ENCODE measurements at regions not wholly inside any gene's neighbourhood (a gene's known extent, or its start where the extent isn't known, plus 50 kb on each side); places are given as distances from the start of the nearest gene placed in this dataset.

DNA sequence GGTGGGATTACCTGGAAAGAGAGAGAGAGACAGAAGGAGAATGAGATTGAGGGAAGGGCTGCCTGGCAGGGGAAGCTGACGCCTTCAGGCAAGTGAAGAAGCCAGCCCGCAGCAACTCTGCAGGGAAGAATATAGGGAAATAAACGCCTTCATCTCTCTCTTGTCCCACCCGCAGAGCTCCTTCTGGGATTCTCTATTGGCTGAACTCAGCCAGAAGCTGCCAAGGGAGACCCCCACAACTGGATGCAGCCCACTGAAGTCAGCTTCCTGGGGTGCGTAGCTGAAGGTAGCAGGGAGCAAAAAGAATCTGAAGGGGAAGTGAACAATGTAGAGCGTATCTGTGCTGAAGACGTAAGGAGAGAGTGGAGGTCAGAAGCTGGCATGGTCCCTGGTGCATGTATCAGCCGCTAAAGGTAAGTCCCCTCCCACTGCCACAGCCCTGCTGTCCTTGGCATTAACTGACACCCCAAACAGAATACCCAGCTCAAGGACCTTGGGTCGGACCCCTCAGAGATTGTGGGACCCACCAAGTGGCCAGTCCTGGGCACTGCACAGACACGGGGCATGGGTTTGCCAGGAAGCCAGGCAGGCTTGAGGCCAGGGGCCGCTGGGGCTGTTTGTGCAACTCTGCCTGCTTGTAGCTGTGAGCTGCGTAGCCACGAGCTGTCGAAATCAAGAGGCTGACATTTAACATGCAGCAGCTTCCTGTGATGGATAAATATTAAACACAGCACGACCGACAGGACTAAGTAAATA lies 469.9 kb downstream of the MN1 start:
- peaks cover 16% of the 10 kb centered on the region; the same call in 1 of the 2 replicates for H3K27me3 ChIP-seq (ENCODE audit: low read depth)
- peak in 1 of 2 experiments; percentile 51 for DNase-seq (ENCODE audit: low spot score in 2 of 2)
- H3K36me3 ChIP-seq (replicated peaks): no peaks in the 10 kb centered on the region
- in situ Hi-C loops (cut with MboI; ENCODE audit: low sequenced_read_pairs): no loop called here
- H3K9me3 ChIP-seq: no peaks in the 10 kb centered on the region
- H3K4me3 ChIP-seq: no peak overlapping the region
- H3K4me1 ChIP-seq: no peaks in the 10 kb centered on the region

DNA sequence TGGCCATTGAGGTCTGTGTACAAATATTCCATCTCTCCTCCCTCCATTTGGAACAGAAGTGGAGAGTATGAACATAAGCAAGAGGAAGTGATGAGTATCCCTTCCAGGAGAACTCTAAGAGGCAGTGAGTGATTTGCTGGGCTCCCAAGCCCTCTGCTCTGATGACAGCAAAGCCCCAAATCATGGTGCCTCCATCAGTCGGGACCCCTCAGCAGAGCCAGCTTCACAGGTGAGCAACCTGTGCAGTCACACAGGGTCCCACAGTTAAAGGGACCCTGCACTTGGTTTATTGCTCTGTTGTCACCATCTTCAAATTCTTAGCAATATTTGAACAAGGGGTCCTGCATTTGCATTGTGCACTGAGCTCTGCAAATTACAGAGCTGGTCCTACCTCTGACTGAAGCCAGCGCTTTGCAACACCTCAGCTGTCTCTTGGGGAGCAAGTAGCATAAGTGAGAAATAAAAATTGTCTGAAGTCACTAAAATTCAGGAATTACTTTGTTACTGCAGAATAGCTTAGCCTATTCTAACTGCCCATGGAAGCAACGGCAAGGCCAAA lies 466.4 kb downstream of the MN1 start:
- no peak for DNase-seq (ENCODE audit: low spot score in 2 of 2)
- Histone ChIP-seq H3K36me3 (replicated peaks) (no peaks in the 10 kb centered on the region), H3K4me3 (no peak overlapping the region), H3K4me1 (no peaks in the 10 kb centered on the region), H3K27me3 (ENCODE audit: low read depth) (peaks cover 16% of the 10 kb centered on the region; the same call in 1 of the 2 replicates), H3K9me3 (no peaks in the 10 kb centered on the region)
- in situ Hi-C loops (cut with MboI; ENCODE audit: low sequenced_read_pairs): no loop called here

DNA sequence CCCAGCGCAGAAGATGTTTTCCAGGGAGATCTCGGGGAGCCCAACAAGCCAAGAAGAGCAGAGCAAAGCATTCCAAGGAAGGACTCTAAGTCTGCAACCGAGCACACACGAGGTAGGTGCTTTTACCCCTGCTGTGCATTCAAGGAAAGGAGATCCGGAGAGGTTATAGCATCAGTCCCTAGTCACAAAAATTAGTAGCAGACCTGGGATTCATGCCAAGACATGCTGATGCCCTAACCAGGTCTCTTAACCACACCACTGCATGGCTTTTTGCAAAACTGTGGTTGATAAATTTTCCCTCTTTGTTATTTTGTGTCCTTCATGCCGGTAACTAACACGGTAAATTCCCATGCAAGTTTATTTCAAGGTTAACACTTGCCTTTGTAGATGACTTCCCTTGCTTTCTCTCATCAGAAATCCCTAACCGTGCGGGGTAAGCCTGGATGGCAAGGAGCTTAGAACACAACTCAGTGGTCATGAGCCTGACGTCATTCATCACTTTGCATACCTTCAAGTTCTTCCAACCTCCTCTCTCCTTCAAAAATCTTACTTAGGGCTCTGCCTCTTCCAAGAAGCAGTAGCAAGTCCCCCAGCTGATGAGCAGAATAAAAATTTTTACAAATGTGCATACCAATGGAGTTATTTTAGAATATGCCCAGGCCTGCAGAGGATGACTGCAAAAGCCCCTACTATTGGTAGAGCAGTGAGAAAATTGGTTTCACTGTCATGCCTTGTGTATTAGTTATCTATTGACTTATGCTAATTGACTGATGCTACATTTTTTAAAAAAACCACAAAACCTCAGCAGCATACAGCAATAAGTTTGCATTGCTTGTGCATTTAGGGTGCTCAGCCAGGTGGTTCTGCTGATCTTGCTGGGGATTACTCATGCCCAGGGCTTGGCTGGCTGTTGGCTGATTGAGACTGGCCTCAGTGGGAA lies 465.1 kb downstream of the MN1 start:
- Histone ChIP-seq H3K27me3 (ENCODE audit: low read depth) (peaks cover 12% of the 10 kb centered on the region; the same call in 1 of the 2 replicates), H3K36me3 (replicated peaks) (no peaks in the 10 kb centered on the region), H3K4me3 (no peak overlapping the region), H3K4me1 (no peaks in the 10 kb centered on the region), H3K9me3 (no peaks in the 10 kb centered on the region)
- DNase-seq (ENCODE audit: low spot score in 2 of 2): no peak
- in situ Hi-C loops (cut with MboI; ENCODE audit: low sequenced_read_pairs): no loop called here

DNA sequence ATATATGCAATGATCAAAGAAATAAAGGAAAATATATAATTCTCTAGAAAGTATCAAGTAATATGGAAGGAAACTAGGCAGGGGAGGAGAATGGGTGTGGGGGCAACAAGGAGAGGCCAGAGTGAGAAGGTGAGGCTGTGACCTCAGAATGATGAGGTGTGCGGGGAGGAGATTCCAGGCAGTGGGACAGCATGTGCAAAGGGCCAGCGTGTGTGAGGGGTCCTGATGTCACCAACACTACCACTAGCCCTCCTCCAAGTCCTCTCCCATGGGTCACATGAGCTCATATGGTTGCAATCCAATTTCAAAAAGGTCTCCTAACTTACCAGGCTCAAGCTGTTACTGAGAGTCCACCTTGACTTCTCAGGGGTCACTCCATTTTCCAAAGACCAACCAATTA lies 463.9 kb downstream of the MN1 start:
- Histone ChIP-seq H3K27me3 (ENCODE audit: low read depth) (peaks cover 4% of the 10 kb centered on the region; the same call in 1 of the 2 replicates), H3K4me3 (no peak overlapping the region), H3K36me3 (replicated peaks) (no peaks in the 10 kb centered on the region), H3K4me1 (no peaks in the 10 kb centered on the region), H3K9me3 (no peaks in the 10 kb centered on the region)
- DNase-seq (ENCODE audit: low spot score in 2 of 2): no peak
- in situ Hi-C loops (cut with MboI; ENCODE audit: low sequenced_read_pairs): no loop called here

DNA sequence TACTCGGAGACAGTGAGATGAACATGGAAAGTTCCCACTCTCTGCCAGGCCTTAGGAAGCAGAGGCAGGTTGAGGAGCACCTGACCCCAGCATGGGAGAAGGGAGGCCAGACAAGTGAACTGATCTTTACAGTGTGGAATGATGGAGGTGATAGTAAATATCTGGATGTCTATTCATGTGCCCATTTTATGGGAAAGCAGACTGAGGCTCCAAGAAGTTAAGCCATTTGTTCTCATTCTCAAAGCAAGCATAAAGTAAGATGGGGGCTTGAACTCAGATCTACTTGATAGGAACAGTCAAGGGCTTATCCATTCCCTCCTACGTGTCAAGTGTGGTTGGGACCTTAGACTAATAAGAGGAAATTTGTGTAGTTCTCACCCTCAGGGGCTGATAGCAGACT lies 461.5 kb downstream of the MN1 start:
- in situ Hi-C loops (cut with MboI; ENCODE audit: low sequenced_read_pairs): no loop called here
- Histone ChIP-seq H3K4me1 (no peaks in the 10 kb centered on the region), H3K4me3 (no peak overlapping the region), H3K36me3 (replicated peaks) (no peaks in the 10 kb centered on the region), H3K27me3 (ENCODE audit: low read depth) (peaks cover 2% of the 10 kb centered on the region; the same call in 1 of the 2 replicates), H3K9me3 (no peaks in the 10 kb centered on the region)
- DNase-seq (ENCODE audit: low spot score in 2 of 2): no peak

DNA sequence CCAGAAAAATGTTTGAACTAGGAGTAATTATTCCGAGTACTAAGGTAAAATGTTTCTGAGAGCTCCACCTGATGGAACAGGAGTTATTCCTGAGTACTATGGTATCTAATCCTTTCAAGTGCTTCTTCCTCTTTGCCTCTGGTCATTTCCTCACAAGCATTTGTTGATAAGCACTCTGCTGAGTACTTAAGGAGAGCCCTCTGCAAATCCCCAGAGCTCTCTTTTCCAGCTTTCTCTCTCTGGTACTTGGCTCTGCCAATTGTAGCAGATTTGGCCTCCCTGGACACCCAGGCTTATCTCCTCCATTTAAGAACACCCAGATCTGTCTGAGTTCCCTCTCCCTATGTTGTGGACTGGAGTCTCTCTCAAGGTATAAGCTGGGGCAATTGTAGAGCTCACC lies 457.0 kb downstream of the MN1 start:
- H3K36me3 ChIP-seq (replicated peaks): no peaks in the 10 kb centered on the region
- H3K4me3 ChIP-seq: no peak overlapping the region
- in situ Hi-C loops (cut with MboI; ENCODE audit: low sequenced_read_pairs): no loop called here
- H3K9me3 ChIP-seq: peaks cover 2% of the 10 kb centered on the region; the same call in 1 of the 2 replicates
- peaks cover 10% of the 10 kb centered on the region for H3K27me3 ChIP-seq (ENCODE audit: low read depth)
- H3K4me1 ChIP-seq: no peaks in the 10 kb centered on the region
- DNase-seq (ENCODE audit: low spot score in 2 of 2): no peak

DNA sequence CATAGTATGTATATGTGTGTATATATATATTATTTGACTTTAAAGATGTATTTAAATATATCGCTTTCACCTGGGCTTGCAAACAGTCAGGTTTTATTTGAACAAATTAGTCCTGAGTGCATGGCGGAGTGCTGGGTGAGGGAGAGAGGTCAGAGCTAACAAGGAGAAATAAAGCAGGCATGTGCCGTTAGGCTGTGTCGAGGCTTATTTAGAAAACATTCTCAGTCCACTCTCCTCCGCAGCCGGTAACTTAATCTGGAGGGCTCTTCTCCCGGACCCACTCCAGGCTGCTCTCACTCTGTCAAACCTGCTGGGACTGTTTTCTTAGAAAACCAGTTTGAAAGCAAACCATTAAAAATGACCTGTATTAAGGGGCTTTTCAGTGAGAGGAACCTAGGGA lies 455.9 kb downstream of the MN1 start:
- in situ Hi-C loops (cut with MboI; ENCODE audit: low sequenced_read_pairs): no loop called here
- DNase-seq (ENCODE audit: low spot score in 2 of 2): no peak
- H3K4me1 ChIP-seq: no peaks in the 10 kb centered on the region
- H3K9me3 ChIP-seq: peaks cover 9% of the 10 kb centered on the region; the same call in 1 of the 2 replicates
- peaks cover 10% of the 10 kb centered on the region for H3K27me3 ChIP-seq (ENCODE audit: low read depth)
- no peak overlapping the region for H3K4me3 ChIP-seq
- H3K36me3 ChIP-seq (replicated peaks): no peaks in the 10 kb centered on the region

DNA sequence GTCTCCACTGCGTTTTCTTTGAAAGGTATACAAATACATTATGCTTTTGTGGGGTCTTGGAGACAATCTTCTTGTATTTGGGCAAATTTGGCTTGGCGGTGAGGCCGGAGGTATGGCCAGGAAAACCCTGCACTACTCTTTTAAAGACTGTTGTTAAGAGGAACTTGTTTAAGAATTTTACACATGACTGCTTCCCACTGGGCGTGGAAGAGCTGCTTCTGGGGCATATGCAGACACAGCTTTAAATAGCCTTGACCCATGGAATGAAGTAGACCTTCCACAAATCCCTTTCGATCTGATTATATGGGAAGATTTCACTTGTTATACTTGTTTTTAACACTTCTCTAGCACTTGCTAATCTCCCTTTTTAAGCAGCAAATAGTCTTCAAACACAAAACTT lies 453.6 kb downstream of the MN1 start:
- in situ Hi-C loops (cut with MboI; ENCODE audit: low sequenced_read_pairs): no loop called here
- no peaks in the 10 kb centered on the region for H3K36me3 ChIP-seq (replicated peaks)
- peaks cover 9% of the 10 kb centered on the region; the same call in 1 of the 2 replicates for H3K9me3 ChIP-seq
- H3K4me3 ChIP-seq: no peak overlapping the region
- peaks cover 13% of the 10 kb centered on the region for H3K27me3 ChIP-seq (ENCODE audit: low read depth)
- DNase-seq (ENCODE audit: low spot score in 2 of 2): no peak
- no peaks in the 10 kb centered on the region for H3K4me1 ChIP-seq

DNA sequence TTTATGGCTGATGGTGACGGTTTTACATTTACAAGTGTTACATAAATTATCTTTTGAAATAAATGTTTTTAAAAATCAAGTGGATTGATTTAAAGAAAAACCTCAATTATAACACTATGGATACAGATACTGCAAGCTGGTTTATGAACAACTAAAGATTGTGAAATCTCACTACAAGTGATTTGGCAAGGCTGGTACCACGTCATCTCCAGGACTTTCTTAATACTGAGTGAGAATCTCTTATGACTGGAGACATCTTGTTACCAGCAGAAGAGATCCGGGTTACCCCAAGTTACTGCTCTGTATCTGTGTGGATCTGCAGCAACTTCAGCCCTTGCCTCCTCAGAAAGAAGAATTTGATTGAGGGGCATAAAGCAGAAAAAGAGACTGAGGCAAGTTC lies 452.9 kb downstream of the MN1 start:
- in situ Hi-C loops (cut with MboI; ENCODE audit: low sequenced_read_pairs): no loop called here
- Histone ChIP-seq H3K4me3 (no peak overlapping the region), H3K36me3 (replicated peaks) (no peaks in the 10 kb centered on the region), H3K9me3 (peaks cover 9% of the 10 kb centered on the region; the same call in 1 of the 2 replicates), H3K27me3 (ENCODE audit: low read depth) (peaks cover 13% of the 10 kb centered on the region), H3K4me1 (no peaks in the 10 kb centered on the region)
- DNase-seq (ENCODE audit: low spot score in 2 of 2): no peak

DNA sequence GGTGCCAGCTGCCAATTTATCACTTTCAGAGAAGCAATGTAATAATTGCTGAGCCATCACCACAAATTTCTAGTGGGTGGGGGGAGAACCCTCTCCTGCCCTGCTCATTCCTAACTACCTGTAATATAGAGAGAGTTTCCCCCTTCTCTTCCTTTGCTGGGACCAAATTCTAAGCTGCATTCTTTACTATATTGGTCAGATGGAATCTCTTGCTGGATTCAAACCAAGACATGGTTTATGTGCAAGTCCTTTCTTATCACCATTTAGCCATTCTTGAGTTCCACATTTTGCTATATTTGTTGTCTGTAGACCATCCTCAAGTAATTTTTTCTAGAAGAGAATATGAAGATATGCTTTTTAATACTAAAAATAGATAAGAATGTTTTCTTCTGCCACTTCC lies 452.1 kb downstream of the MN1 start:
- Histone ChIP-seq H3K36me3 (replicated peaks) (no peaks in the 10 kb centered on the region), H3K27me3 (ENCODE audit: low read depth) (peaks cover 13% of the 10 kb centered on the region), H3K4me3 (no peak overlapping the region), H3K4me1 (no peaks in the 10 kb centered on the region), H3K9me3 (peaks cover 9% of the 10 kb centered on the region; the same call in 1 of the 2 replicates)
- no peak for DNase-seq (ENCODE audit: low spot score in 2 of 2)
- in situ Hi-C loops (cut with MboI; ENCODE audit: low sequenced_read_pairs): no loop called here

DNA sequence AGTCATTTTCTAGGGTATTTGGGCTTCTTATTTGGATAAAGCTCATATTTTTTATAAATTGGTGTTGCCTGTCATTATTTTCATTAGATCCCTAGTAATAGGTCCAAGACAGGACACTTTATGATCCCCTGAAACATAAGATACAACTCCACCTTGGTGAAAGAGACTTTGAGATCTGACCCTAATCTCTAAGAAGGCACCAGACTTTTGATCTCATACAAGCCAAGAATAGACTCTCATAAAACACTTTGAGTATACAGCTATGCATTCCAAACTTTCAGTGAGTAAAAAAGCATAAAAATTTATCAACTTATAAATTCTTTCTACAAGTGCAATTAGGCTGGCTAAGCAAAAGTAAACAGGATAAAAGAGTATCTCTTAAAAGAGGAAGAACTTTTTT lies 451.2 kb downstream of the MN1 start:
- Histone ChIP-seq H3K4me3 (no peak overlapping the region), H3K4me1 (no peaks in the 10 kb centered on the region), H3K27me3 (ENCODE audit: low read depth) (peaks cover 13% of the 10 kb centered on the region), H3K36me3 (replicated peaks) (no peaks in the 10 kb centered on the region), H3K9me3 (peaks cover 9% of the 10 kb centered on the region; the same call in 1 of the 2 replicates)
- no peak for DNase-seq (ENCODE audit: low spot score in 2 of 2)
- in situ Hi-C loops (cut with MboI; ENCODE audit: low sequenced_read_pairs): no loop called here

DNA sequence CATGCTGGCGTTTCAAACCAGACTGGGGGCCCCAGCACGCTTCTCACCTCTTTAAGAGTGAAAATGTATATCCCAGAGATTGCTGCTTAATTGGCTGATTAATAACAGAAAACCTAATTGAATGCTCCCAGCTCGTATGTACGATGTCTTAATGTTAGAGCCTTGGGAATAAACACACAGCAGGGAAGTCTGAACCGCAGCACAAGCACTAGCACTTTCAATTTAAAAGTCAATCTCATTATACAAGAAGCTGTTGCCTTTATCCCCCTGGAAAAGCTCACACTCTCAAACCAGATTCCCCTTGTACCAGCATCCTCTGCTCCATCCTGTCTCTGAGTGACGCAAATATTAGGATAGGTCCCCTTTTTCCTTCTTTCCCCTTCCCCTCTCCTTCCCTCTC lies 449.1 kb downstream of the MN1 start:
- DNase-seq (ENCODE audit: low spot score in 2 of 2): no peak
- H3K4me3 ChIP-seq: no peak overlapping the region
- H3K9me3 ChIP-seq: peaks cover 9% of the 10 kb centered on the region; the same call in 1 of the 2 replicates
- no peaks in the 10 kb centered on the region for H3K36me3 ChIP-seq (replicated peaks)
- in situ Hi-C loops (cut with MboI; ENCODE audit: low sequenced_read_pairs): no loop called here
- no peaks in the 10 kb centered on the region for H3K4me1 ChIP-seq
- H3K27me3 ChIP-seq (ENCODE audit: low read depth): peaks cover 13% of the 10 kb centered on the region

DNA sequence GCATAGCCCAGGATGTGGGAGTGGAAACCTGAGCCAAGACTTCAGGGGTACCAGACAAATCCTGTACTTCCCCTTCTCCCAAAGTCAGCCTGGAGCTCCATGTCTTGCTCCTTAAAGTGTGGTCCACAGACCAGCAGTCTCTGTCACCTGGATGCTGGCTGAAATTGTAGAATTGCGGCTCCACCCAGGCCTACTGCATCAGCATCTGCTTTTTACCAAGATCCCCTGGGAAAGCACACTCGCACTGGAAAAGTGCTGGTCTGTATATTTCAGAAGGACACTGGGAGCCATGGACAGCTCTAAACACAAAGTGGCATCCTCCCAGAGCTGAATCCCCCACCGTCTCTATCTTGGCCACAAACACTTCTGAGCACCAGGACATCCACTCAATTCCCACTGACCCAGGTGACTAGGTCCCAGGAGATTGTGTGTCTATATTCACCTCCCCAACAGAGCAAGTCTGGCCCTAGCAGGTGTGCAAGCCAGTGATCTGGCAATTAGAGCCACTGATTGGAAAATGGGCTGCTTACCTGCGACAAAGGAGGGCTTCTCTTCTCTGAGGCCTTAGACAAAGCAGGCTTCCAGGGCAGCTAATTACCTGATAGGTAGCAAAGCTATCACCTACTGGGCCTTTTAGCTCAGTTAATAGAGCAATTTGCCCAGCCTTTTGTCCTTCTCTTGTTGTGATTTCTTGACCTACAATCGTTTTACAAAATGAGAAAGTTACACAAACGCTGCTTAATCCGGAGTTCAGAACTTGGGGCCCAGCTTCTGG lies 443.3 kb downstream of the MN1 start:
- in situ Hi-C loops (cut with MboI; ENCODE audit: low sequenced_read_pairs): no loop called here
- H3K27me3 ChIP-seq (ENCODE audit: low read depth): peaks cover 21% of the 10 kb centered on the region
- no peaks in the 10 kb centered on the region for H3K4me1 ChIP-seq
- H3K36me3 ChIP-seq (replicated peaks): no peaks in the 10 kb centered on the region
- no peaks in the 10 kb centered on the region for H3K9me3 ChIP-seq
- no peak for DNase-seq (ENCODE audit: low spot score in 2 of 2)
- no peak overlapping the region for H3K4me3 ChIP-seq
